Loucy (cell line): ENCODE measurements at regions not wholly inside any gene's neighbourhood (a gene's known extent, or its start where the extent isn't known, plus 50 kb on each side); places are given as distances from the start of the nearest gene placed in this dataset.

Experiments used
- CTCF ChIP-seq: fragments of 200-600 bp; sonication (generic); conservative IDR thresholded peaks from 2 replicates; pipeline ENCODE4 v1.5.1; 2014; ENCODE audit warnings: mild to moderate bottlenecking, antibody characterized with exemption, low read length
- EZH2phosphoT487 ChIP-seq: fragments of 200-600 bp; IDR thresholded peaks from 2 replicates; pipeline ENCODE4 v1.6.1; 2018; ENCODE audit warnings: antibody characterized with exemption, mild to moderate bottlenecking, moderate library complexity, borderline replicate concordance

- TF ChIP-seq CTCF (no peak), EZH2phosphoT487 (no peak)
These were observed 226.1 kb downstream of the SOD2 start for GRCh38 chr6:159466926-159467325.
